CD4-positive, alpha-beta memory T cell (primary cell): ENCODE measurements at regions not wholly inside any gene's neighbourhood (a gene's known extent, or its start where the extent isn't known, plus 50 kb on each side); places are given as distances from the start of the nearest gene placed in this dataset.

Experiments
- CTCF ChIA-PET: fragments of 350-600 bp; sonication (Branson Sonifier 250); formaldehyde crosslinking; loops from one replicate; lab custom pipeline; 2021; ENCODE audit warnings: inconsistent platforms; ENCODE audit not compliant: partially characterized antibody; lab: Charles Lee
- POLR2A ChIA-PET: fragments of 350-600 bp; sonication (Branson Sonifier 250); formaldehyde crosslinking; loops from one replicate; lab custom pipeline; 2021; ENCODE audit not compliant: partially characterized antibody; lab: Charles Lee
- DNase-seq, 5 donors: peaks; one replicate each; pipeline versions ENCODE4 v3.0.0 to v3.0.0-alpha.2; 2020 to 2022; ENCODE audit warnings: mixed read lengths in 1 of 5
- H3K27ac ChIP-seq: one replicate; pipeline ENCODE4 v1.7.0; 2013; ENCODE audit warnings: low read depth, low read length
- H3K27me3 ChIP-seq: 2 replicates; pipeline ENCODE4 v1.7.0; 2013; ENCODE audit warnings: mild to moderate bottlenecking, low read length, moderate library complexity; ENCODE audit not compliant: insufficient read depth
- H3K36me3 ChIP-seq: 2 replicates; pipeline ENCODE4 v1.7.0; 2013; ENCODE audit warnings: mild to moderate bottlenecking, low read length, moderate library complexity; ENCODE audit not compliant: insufficient read depth
- H3K4me1 ChIP-seq: 2 replicates; pipeline ENCODE4 v1.7.0; 2013; ENCODE audit warnings: mild to moderate bottlenecking, low read length, moderate library complexity; ENCODE audit not compliant: insufficient read depth
- H3K4me3 ChIP-seq, 2 donors: one replicate each; pipeline ENCODE4 v1.7.0; 2013; ENCODE audit warnings: low read length in 2 of 2, mild to moderate bottlenecking in 1 of 2
- H3K9me3 ChIP-seq, 2 donors: one replicate each; pipeline ENCODE4 v1.7.0; 2013; ENCODE audit warnings: low read length in 2 of 2, control low read depth in 1 of 2; ENCODE audit not compliant: control insufficient read depth in 1 of 2
- H3K27ac Mint-ChIP-seq, 7 donors: one replicate each; pipeline ENCODE4 v1.8.0; 2020 to 2021; ENCODE audit warnings: mixed read lengths in 7 of 7, mild to moderate bottlenecking in 6 of 7, inconsistent platforms in 3 of 7, moderate library complexity in 3 of 7
- H3K27me3 Mint-ChIP-seq, 2 donors: one replicate each; pipeline ENCODE4 v1.8.0; 2020 to 2021; ENCODE audit warnings: mixed read lengths in 2 of 2
- H3K36me3 Mint-ChIP-seq, 2 donors: one replicate each; pipeline ENCODE4 v1.8.0; 2020 to 2021; ENCODE audit warnings: mixed read lengths in 2 of 2, inconsistent platforms in 1 of 2, mild to moderate bottlenecking in 1 of 2
- H3K4me1 Mint-ChIP-seq, 4 donors: one replicate each; pipeline ENCODE4 v1.8.0; 2020 to 2021; ENCODE audit warnings: mixed read lengths in 4 of 4, mild to moderate bottlenecking in 1 of 4
- H3K4me3 Mint-ChIP-seq, 8 donors: one replicate each; pipeline ENCODE4 v1.8.0; 2020 to 2021; ENCODE audit warnings: mixed read lengths in 8 of 8, mild to moderate bottlenecking in 7 of 8, moderate library complexity in 6 of 8, inconsistent platforms in 3 of 8
- H3K9me3 Mint-ChIP-seq, 8 donors: one replicate each; pipeline ENCODE4 v1.8.0; 2020 to 2021; ENCODE audit warnings: mixed read lengths in 8 of 8, mild to moderate bottlenecking in 5 of 8, inconsistent platforms in 3 of 8, moderate library complexity in 1 of 8
- intact Hi-C: fragments of 100-400 bp; cut with micrococcal nuclease; formaldehyde crosslinking; loops from one replicate; pipeline ENCODE4 v1.15.1; 2023

DNA sequence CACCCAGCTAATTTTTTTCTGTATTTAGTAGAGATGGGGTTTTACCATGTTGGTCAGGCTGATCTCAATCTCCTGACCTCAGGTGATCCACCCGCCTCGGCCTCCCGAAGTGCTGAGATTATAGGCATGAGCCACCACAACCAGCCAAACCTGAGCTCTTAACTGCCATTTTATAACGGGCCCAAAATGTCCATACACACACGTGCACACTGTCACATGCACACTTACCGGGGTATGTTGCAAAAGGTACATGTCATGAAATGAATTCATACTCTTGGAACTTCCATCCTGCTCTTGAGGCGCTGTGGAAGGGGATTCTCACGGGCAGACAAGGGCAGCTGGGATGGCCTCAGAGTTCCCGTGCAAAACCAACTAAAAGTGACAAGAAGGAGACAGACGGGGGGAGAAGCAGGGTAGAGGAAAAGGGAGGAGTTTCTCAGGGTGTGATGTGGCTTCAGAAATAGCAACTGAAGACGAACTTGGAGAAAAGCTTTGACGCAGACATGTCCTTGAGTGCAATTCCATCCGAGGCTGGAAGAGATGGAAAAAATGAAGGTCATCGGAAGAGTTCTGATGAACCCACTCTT is 110.9 kb downstream of the BDH1 start:
- no peak overlapping the region for H3K4me3 ChIP-seq
- H3K27ac Mint-ChIP-seq: peak overlapping the region in 1 of 7 donors; percentile 44
- H3K9me3 Mint-ChIP-seq: no peaks in the 10 kb centered on the region
- H3K4me1 Mint-ChIP-seq: no peaks in the 10 kb centered on the region
- no peaks in the 10 kb centered on the region for H3K27me3 ChIP-seq
- POLR2A ChIA-PET: no interaction called here
- H3K36me3 Mint-ChIP-seq: no peaks in the 10 kb centered on the region
- CTCF ChIA-PET: no interaction called here
- H3K27ac ChIP-seq: no peak overlapping the region
- H3K27me3 Mint-ChIP-seq: peaks cover 10 to 18% of the 10 kb centered on the region in 2 donors
- no peaks in the 10 kb centered on the region for H3K4me1 ChIP-seq
- H3K9me3 ChIP-seq: no peaks in the 10 kb centered on the region
- no peak for DNase-seq
- intact Hi-C loops: no loop called here
- no peak overlapping the region for H3K4me3 Mint-ChIP-seq
- no peaks in the 10 kb centered on the region for H3K36me3 ChIP-seq

GRCh38 chr3:197443506-197443905 is 112.3 kb downstream of the BDH1 start:
- Histone ChIP-seq H3K27me3 (no peaks in the 10 kb centered on the region), H3K9me3 (no peaks in the 10 kb centered on the region), H3K4me1 (no peaks in the 10 kb centered on the region), H3K27ac (no peak overlapping the region), H3K4me3 (no peak overlapping the region), H3K36me3 (no peaks in the 10 kb centered on the region)
- ChIA-PET CTCF (no interaction called here), POLR2A (no interaction called here)
- Mint-ChIP-seq H3K9me3 (no peaks in the 10 kb centered on the region), H3K36me3 (no peaks in the 10 kb centered on the region), H3K27me3 (peaks cover 16 to 26% of the 10 kb centered on the region in 2 donors), H3K4me1 (no peaks in the 10 kb centered on the region), H3K27ac (no peak overlapping the region), H3K4me3 (no peak overlapping the region)
- DNase-seq: no peak
- intact Hi-C loops: no loop called here

DNA sequence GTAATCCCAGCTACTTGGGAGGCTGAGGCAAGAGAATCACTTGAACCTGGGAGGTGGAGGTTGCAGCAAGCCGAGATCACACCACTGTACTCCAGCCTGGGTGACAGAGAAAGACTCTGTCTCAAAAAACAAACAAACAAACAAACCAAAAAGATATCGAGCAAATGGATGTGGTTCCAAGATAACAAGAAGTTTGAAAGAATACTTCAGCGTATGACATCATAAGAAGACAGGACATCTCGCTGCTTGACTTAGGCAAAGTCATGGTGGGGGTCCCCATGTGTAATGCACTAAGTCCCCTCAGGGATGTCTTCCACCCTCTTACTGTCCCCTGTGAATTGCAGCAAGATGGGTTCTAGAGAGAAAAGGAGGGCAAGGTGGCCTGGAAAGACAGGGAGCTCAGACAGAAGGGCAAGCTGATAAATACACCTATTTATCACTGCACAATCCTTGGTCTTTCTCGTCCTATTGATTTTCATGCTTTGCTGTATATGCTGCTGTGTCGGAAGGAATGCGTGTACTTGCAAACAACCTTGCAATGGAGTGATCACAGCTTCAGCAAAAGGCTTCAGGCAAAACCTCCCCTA is 115.0 kb downstream of the BDH1 start:
- Histone ChIP-seq H3K27me3 (no peaks in the 10 kb centered on the region), H3K4me3 (no peak overlapping the region), H3K27ac (no peak overlapping the region), H3K9me3 (no peaks in the 10 kb centered on the region), H3K36me3 (no peaks in the 10 kb centered on the region), H3K4me1 (no peaks in the 10 kb centered on the region)
- POLR2A ChIA-PET: no interaction called here
- Mint-ChIP-seq H3K36me3 (no peaks in the 10 kb centered on the region), H3K27ac (no peak overlapping the region), H3K9me3 (no peaks in the 10 kb centered on the region), H3K4me1 (no peaks in the 10 kb centered on the region), H3K4me3 (no peak overlapping the region), H3K27me3 (peaks cover 16 to 24% of the 10 kb centered on the region in 2 donors)
- CTCF ChIA-PET: no interaction called here
- intact Hi-C loops: no loop called here
- no peak for DNase-seq

- H3K27ac Mint-ChIP-seq: no peak overlapping the region
- ChIA-PET POLR2A (no interaction called here), CTCF (no interaction called here)
- Histone ChIP-seq H3K27me3 (no peaks in the 10 kb centered on the region), H3K4me1 (no peaks in the 10 kb centered on the region), H3K36me3 (no peaks in the 10 kb centered on the region), H3K4me3 (no peak overlapping the region), H3K9me3 (no peaks in the 10 kb centered on the region), H3K27ac (no peak overlapping the region)
- H3K27me3 Mint-ChIP-seq: peaks cover 13 to 25% of the 10 kb centered on the region in 2 donors
- no peak overlapping the region for H3K4me3 Mint-ChIP-seq
- no peaks in the 10 kb centered on the region for H3K4me1 Mint-ChIP-seq
- H3K36me3 Mint-ChIP-seq: no peaks in the 10 kb centered on the region
- intact Hi-C loops: no loop called here
- no peak for DNase-seq
- H3K9me3 Mint-ChIP-seq: no peaks in the 10 kb centered on the region
These were observed 116.9 kb downstream of the BDH1 start for GRCh38 chr3:197438906-197439305.

DNA sequence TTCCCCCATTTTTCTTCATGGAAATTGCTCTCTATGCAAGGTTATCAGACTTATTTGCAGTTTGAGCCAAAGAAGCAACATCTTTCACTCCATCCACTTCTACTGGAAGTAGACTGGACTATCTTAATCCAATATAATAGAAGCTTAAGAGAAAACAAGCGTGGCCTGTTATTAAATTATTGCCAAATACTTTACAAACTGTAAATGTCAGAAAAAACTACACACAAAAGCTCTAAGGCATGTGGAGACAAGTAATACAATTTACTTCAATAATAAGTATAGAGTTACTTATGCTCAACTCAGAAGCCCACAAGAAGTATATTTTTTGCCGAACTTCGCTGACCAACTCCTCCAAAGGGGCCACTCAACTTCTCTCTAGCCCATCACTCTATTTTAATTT is 120.3 kb downstream of the BDH1 start:
- POLR2A ChIA-PET: no interaction called here
- no peaks in the 10 kb centered on the region for H3K36me3 ChIP-seq

GRCh38 chr3:197434830-197435229 is 120.9 kb downstream of the BDH1 start:
- intact Hi-C loops: no loop called here
- no peaks in the 10 kb centered on the region for H3K36me3 Mint-ChIP-seq
- H3K4me1 Mint-ChIP-seq: peaks cover 0 to 5% (median 0%) of the 10 kb centered on the region in 4 donors
- ChIA-PET CTCF (no interaction called here), POLR2A (no interaction called here)
- no peak overlapping the region for H3K4me3 Mint-ChIP-seq
- no peaks in the 10 kb centered on the region for H3K9me3 Mint-ChIP-seq
- no peaks in the 10 kb centered on the region for H3K4me1 ChIP-seq
- H3K27ac Mint-ChIP-seq: no peak overlapping the region
- no peak overlapping the region for H3K4me3 ChIP-seq
- H3K27ac ChIP-seq: no peak overlapping the region
- no peaks in the 10 kb centered on the region for H3K27me3 ChIP-seq
- DNase-seq: no peak
- no peaks in the 10 kb centered on the region for H3K36me3 ChIP-seq
- H3K27me3 Mint-ChIP-seq: peaks cover 19 to 34% of the 10 kb centered on the region in 2 donors
- H3K9me3 ChIP-seq: no peaks in the 10 kb centered on the region

More for the DNA sequence above, 120.3 kb downstream of the BDH1 start:
- no peaks in the 10 kb centered on the region for H3K9me3 Mint-ChIP-seq
- CTCF ChIA-PET: no interaction called here
- DNase-seq: no peak
- Histone ChIP-seq H3K9me3 (no peaks in the 10 kb centered on the region), H3K4me1 (no peaks in the 10 kb centered on the region), H3K27me3 (no peaks in the 10 kb centered on the region), H3K27ac (no peak overlapping the region), H3K4me3 (no peak overlapping the region)
- H3K27ac Mint-ChIP-seq: no peak overlapping the region
- peaks cover 17 to 36% of the 10 kb centered on the region in 2 donors for H3K27me3 Mint-ChIP-seq
- intact Hi-C loops: no loop called here
- no peaks in the 10 kb centered on the region for H3K36me3 Mint-ChIP-seq
- peaks cover 0 to 4% (median 0%) of the 10 kb centered on the region in 4 donors for H3K4me1 Mint-ChIP-seq
- H3K4me3 Mint-ChIP-seq: no peak overlapping the region

DNA sequence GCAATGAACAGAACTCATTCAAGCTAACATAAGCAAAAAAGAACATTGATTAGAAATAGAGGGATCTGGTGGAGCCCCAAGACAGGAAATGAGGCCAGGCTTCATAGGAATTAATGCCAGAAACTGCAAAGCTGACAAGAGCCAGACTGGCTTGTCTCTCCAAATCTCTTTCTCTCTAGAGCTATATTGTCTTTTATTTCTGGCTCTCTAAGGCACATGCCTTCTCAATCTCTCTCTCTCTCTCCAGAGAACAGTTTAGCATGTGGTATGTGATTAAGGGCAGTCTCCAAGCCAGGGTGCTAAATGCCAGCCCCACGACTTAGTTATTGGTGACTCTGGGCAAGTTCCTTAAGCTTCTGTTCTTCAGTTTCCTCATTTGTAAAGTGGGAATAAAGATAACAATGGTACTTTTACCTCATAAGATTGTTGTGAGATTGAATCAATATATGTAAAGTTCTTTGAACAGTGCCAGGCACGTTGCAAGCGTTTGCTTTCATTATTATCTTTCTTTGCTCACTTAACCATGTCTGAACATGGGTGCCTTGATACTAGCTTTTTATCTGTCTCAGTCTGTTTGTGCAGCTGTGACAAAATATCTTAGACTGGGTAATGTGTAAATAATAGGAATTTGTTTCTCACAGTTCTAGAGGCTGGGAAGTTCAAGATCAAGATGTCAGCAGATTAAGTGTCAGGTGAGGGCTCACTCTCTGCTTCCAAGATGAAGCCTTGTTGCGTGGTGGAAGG is 123.2 kb downstream of the BDH1 start:
- Histone ChIP-seq H3K4me1 (peaks cover 14% of the 10 kb centered on the region), H3K4me3 (no peak overlapping the region), H3K27ac (no peak overlapping the region), H3K27me3 (no peaks in the 10 kb centered on the region), H3K9me3 (no peaks in the 10 kb centered on the region), H3K36me3 (no peaks in the 10 kb centered on the region)
- Mint-ChIP-seq H3K4me1 (peaks cover 11 to 18% (median 14%) of the 10 kb centered on the region in 4 donors), H3K27me3 (peaks cover 14 to 28% of the 10 kb centered on the region in 2 donors), H3K9me3 (no peaks in the 10 kb centered on the region), H3K27ac (no peak overlapping the region), H3K4me3 (no peak overlapping the region), H3K36me3 (no peaks in the 10 kb centered on the region)
- intact Hi-C loops: no loop called here
- POLR2A ChIA-PET: no interaction called here
- no peak for DNase-seq
- CTCF ChIA-PET: no interaction called here
